Lung (tissue), 11 donors: ENCODE measurements at regions not wholly inside any gene's neighbourhood (a gene's known extent, or its start where the extent isn't known, plus 50 kb on each side); places are given as distances from the start of the nearest gene placed in this dataset.

Experiments used
- ATAC-seq: fragments of 200-7000 bp; cut with Tn5 transposase; one replicate; pipeline ENCODE4 v1.9.1; 2020; ENCODE audit warnings: moderate number of reproducible peaks; ENCODE audit not compliant: insufficient read depth, low FRiP score
- DNase-seq, 3 donors: peaks; one replicate each; pipeline ENCODE4 v3.0.0-alpha.2; 2013 to 2017
- H3K27ac ChIP-seq, 2 donors: one replicate each; pipeline ENCODE4 v1.5.1; 2013; ENCODE audit warnings: mild to moderate bottlenecking in 2 of 2, moderate library complexity in 2 of 2, control low read depth in 1 of 2, inconsistent platforms in 1 of 2, low read depth in 1 of 2, low read length in 1 of 2
- H3K27me3 ChIP-seq, 3 donors: one replicate each; pipeline ENCODE4 v1.5.1; 2013; ENCODE audit warnings: low read length in 2 of 3; ENCODE audit not compliant: control insufficient read depth in 3 of 3, insufficient read depth in 3 of 3
- H3K36me3 ChIP-seq, 4 donors: one replicate each; pipeline ENCODE4 v1.5.1; 2013; ENCODE audit warnings: low read length in 4 of 4, mild to moderate bottlenecking in 1 of 4, moderate library complexity in 1 of 4; ENCODE audit not compliant: control insufficient read depth in 4 of 4, insufficient read depth in 4 of 4
- H3K4me1 ChIP-seq, 5 donors: one replicate each; pipeline ENCODE4 v1.5.1; 2013; ENCODE audit warnings: low read length in 5 of 5, mild to moderate bottlenecking in 2 of 5, moderate library complexity in 1 of 5; ENCODE audit not compliant: control insufficient read depth in 5 of 5, insufficient read depth in 5 of 5
- H3K4me3 ChIP-seq: one replicate; pipeline ENCODE4 v1.5.1; 2013; ENCODE audit warnings: mild to moderate bottlenecking, control low read depth, moderate library complexity
- H3K9ac ChIP-seq, 2 donors: one replicate each; pipeline ENCODE4 v1.5.1; 2013; ENCODE audit warnings: low read length in 2 of 2, control low read depth in 1 of 2; ENCODE audit not compliant: insufficient read depth in 1 of 2
- H3K9me3 ChIP-seq, 4 donors: one replicate each; pipeline ENCODE4 v1.5.1; 2013; ENCODE audit warnings: low read length in 3 of 4, mild to moderate bottlenecking in 1 of 4, moderate library complexity in 1 of 4; ENCODE audit not compliant: control insufficient read depth in 4 of 4, insufficient read depth in 3 of 4
- CTCF ChIP-seq: IDR thresholded peaks from 2 replicates; pipeline ENCODE4 v1.5.1; 2012; ENCODE audit warnings: mild to moderate bottlenecking; ENCODE audit errors: control extremely low read depth, extremely low read depth
- WGBS, 2 donors: extraction: QIAGEN DNeasy Blood & Tissue Kit; methylation state at CpG; one replicate each; pipeline ENCODE4 v1.1.7; 2013; 5-methylcytosine and 5-hydroxymethylcytosine counted together
- donor health status: control.
- donor health status: control.
- donor health status: Bipolar disorder and iron deficiency.
- donor health status: healthy.
- donor health status: DM: yes; HTN: yes; CAD: no.

- Histone ChIP-seq H3K27me3 (no peaks in the 10 kb centered on the region), H3K4me3 (no peak overlapping the region), H3K4me1 (peaks cover 0 to 24% (median 8%) of the 10 kb centered on the region in 5 donors), H3K9me3 (peaks cover 0 to 6% (median 0%) of the 10 kb centered on the region in 4 donors), H3K27ac (no peak overlapping the region), H3K36me3 (no peaks in the 10 kb centered on the region), H3K9ac (peak overlapping the region in 1 of 2 donors; percentile 28)
- DNase-seq, result peak in 2 of 3 donors; percentile 12 to 24
- WGBS, 2 donors, result 65 to 69% methylated on average over 2 of the region's 2 CpGs
- ATAC-seq, result no peak
- TF ChIP-seq CTCF, result no peak
Measured at GRCh38 chr20:39877788-39878187, 811.2 kb downstream of the MAFB start.

GRCh38 chr20:39876976-39877635 lies 811.9 kb downstream of the MAFB start:
- Histone ChIP-seq H3K4me3 (no peak overlapping the region), H3K27ac (no peak overlapping the region), H3K4me1 (peaks cover 0 to 22% (median 8%) of the 10 kb centered on the region in 5 donors), H3K36me3 (no peaks in the 10 kb centered on the region), H3K27me3 (no peaks in the 10 kb centered on the region), H3K9me3 (peaks cover 0 to 5% (median 0%) of the 10 kb centered on the region in 4 donors), H3K9ac (no peak overlapping the region)
- no peak for TF ChIP-seq CTCF
- DNase-seq, result peak; percentile 34 to 53 (median 49)
- WGBS, 2 donors, result 56 to 74% methylated on average over 10 of the region's 10 CpGs
- ATAC-seq, result no peak

DNA sequence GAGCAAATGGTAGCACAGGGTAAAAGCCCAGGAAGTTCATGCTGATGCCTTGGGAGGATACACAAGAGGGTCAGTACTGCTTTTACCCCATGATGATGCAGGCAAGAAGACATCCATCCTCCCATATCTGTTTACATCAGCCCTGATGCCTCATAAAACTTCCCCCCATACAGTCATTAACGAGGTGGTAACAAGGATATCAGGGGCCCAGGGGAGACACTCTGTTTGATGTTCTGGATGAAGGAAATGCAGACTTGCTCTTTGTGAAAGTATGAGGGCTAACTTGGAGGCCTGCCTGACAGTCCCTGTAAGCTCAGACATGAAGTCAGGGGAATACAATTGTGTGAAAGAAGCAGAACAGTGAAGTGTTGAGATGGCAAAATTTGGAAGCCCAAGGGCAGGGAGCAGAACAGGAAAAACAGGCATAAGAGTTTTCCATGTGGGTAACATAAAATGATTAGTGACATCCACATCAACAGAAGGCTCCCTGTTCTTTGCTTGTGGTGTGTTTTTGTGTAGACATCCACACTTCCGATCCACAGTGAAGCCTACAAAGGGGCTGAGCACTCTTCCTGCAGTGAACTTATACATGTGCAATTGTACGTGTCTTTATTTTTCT lies 813.4 kb downstream of the MAFB start:
- 65 to 67% methylated on average over 3 of the region's 3 CpGs for WGBS, 2 donors
- H3K4me1 ChIP-seq, result peaks cover 0 to 22% (median 8%) of the 10 kb centered on the region in 5 donors
- no peak for ATAC-seq

More for the DNA sequence above, 813.4 kb downstream of the MAFB start:
- no peaks in the 10 kb centered on the region for H3K9me3 ChIP-seq
- H3K36me3 ChIP-seq, result no peaks in the 10 kb centered on the region
- TF ChIP-seq CTCF, result no peak
- no peak overlapping the region for H3K4me3 ChIP-seq
- H3K27ac ChIP-seq, result no peak overlapping the region
- DNase-seq, result peak in 2 of 3 donors; percentile 34 to 44
- H3K27me3 ChIP-seq, result no peaks in the 10 kb centered on the region
- H3K9ac ChIP-seq, result no peak overlapping the region
